GM10266 (cell line): ENCODE measurements at regions not wholly inside any gene's neighbourhood (a gene's known extent, or its start where the extent isn't known, plus 50 kb on each side); places are given as distances from the start of the nearest gene placed in this dataset.

Source experiments
- DNase-seq: peaks from one replicate; pipeline ENCODE4 v3.0.0; 2012; ENCODE audit errors: extremely low spot score
- CTCF ChIP-seq: IDR thresholded peaks from 2 replicates; pipeline ENCODE4 v1.5.1; 2012; ENCODE audit warnings: mild to moderate bottlenecking, low read depth; ENCODE audit not compliant: control insufficient read depth, insufficient read depth; ENCODE audit errors: missing control alignments

- no peak for DNase-seq
- TF ChIP-seq CTCF, result no peak
Measured at GRCh38 chr20:11047559-11047958, 373.8 kb upstream of the JAG1 start.

- no peak for TF ChIP-seq CTCF
- DNase-seq, result no peak
Measured at GRCh38 chr20:11048739-11049138, 374.9 kb upstream of the JAG1 start.

- no peak for DNase-seq
- TF ChIP-seq CTCF, result no peak
Measured at GRCh38 chr20:11050350-11050749, 376.6 kb upstream of the JAG1 start.

- DNase-seq, result no peak
- TF ChIP-seq CTCF, result no peak
Measured at GRCh38 chr20:11051136-11051535, 377.3 kb upstream of the JAG1 start.

- no peak for DNase-seq
- no peak for TF ChIP-seq CTCF
Measured at GRCh38 chr20:11053310-11053709, 379.5 kb upstream of the JAG1 start.

- DNase-seq, result no peak
- no peak for TF ChIP-seq CTCF
Measured at GRCh38 chr20:11054266-11054993, 380.6 kb upstream of the JAG1 start.

- no peak for TF ChIP-seq CTCF
- DNase-seq, result no peak
Measured at GRCh38 chr20:11056414-11056813, 382.6 kb upstream of the JAG1 start.
